HepG2 (cell line): ENCODE measurements at regions not wholly inside any gene's neighbourhood (a gene's known extent, or its start where the extent isn't known, plus 50 kb on each side); places are given as distances from the start of the nearest gene placed in this dataset.
"Not testable (repeated sequence)": the region's sequence is repeated elsewhere in the genome, so short reads cannot be mapped to it uniquely, and the experiment has no call there.

Experiments used
- ATAC-seq: fragments of 200-7000 bp; cut with Tn5 transposase; 3 replicates; pipeline ENCODE4 v1.9.1; 2020; ENCODE audit warnings: mild to moderate bottlenecking, moderate library complexity
- BruUV-seq: library from RNA; stranded (reverse); fragments of 400-500 nt; replicated peaks from 2 replicates; lab custom pipeline; 2021; lab: Mats Ljungman, UMichigan
- CTCF ChIA-PET: fragments of 300-600 bp; formaldehyde crosslinking; extraction: SDS; loops from one replicate; lab custom pipeline; 2021; ENCODE audit warnings: low total read pairs, inconsistent platforms, low intra/inter-chr PET ratio; lab: Yijun Ruan, JAX
- POLR2A ChIA-PET: fragments of 350-600 bp; sonication (Branson Sonifier 250); formaldehyde crosslinking; loops from one replicate; lab custom pipeline; 2020; ENCODE audit warnings: antibody characterized with exemption, inconsistent platforms; lab: Yijun Ruan, JAX
- DNase-seq: peaks from one replicate; pipeline ENCODE4 v3.0.0-alpha.2; 2015; ENCODE audit warnings: low spot score
- FAIRE-seq: peaks from 3 replicates; lab custom pipeline; 2011; peaks lifted over from hg19 to GRCh38; lab: Jason Lieb, UNC
- H2AFZ ChIP-seq: one replicate; pipeline ENCODE4 v1.6.1; 2011; ENCODE audit warnings: low read length, inconsistent platforms
- H3K27ac ChIP-seq: fragments of 300-600 bp; 3 replicates; pipeline ENCODE4 v1.8.0; 2011; ENCODE audit warnings: mixed run types, mild to moderate bottlenecking, mixed read lengths, low read length, inconsistent platforms; ENCODE audit not compliant: insufficient read depth; ENCODE audit errors: extremely low read length
- H3K27me3 ChIP-seq, 2 experiments: fragments of 200-600 bp in 1 of 2; 2 replicates in 1 of 2; 3 replicates in 1 of 2; pipeline versions ENCODE4 v1.6.0 to v1.8.0; 2011; ENCODE audit warnings: low read length in 2 of 2, mild to moderate bottlenecking in 2 of 2, moderate library complexity in 2 of 2, inconsistent platforms in 1 of 2; ENCODE audit not compliant: insufficient read depth in 2 of 2, control insufficient read depth in 1 of 2
- H3K36me3 ChIP-seq, 2 experiments: fragments of 200-600 bp in 1 of 2; replicated peaks in 1 of 2; 2 replicates in 1 of 2; 3 replicates in 1 of 2; pipeline versions ENCODE4 v1.5.1 to v1.8.0; 2011; ENCODE audit warnings: low read length in 2 of 2, inconsistent platforms in 1 of 2; ENCODE audit not compliant: insufficient read depth in 2 of 2, control insufficient read depth in 1 of 2
- H3K4me1 ChIP-seq: 2 replicates; pipeline ENCODE4 v1.5.1; 2012; ENCODE audit warnings: low read length, inconsistent platforms; ENCODE audit not compliant: insufficient read depth
- H3K4me2 ChIP-seq: 2 replicates; pipeline ENCODE4 v1.6.0; 2011; ENCODE audit warnings: low read depth, low read length, inconsistent platforms
- H3K4me3 ChIP-seq, 3 experiments: fragments of 200-600 bp in 1 of 3; sonication (generic), shearing (Covaris generic) in 1 of 3; replicated peaks in 1 of 3; 2 replicates each; pipeline ENCODE4 v1.5.1; 2011 to 2016; ENCODE audit warnings: low read length in 3 of 3, inconsistent platforms in 2 of 3, low read depth in 2 of 3, mild to moderate bottlenecking in 2 of 3, control low read depth in 1 of 3, mixed read lengths in 1 of 3; ENCODE audit not compliant: insufficient read depth in 1 of 3
- H3K79me2 ChIP-seq: one replicate; pipeline ENCODE4 v1.6.1; 2011; ENCODE audit warnings: low read length, inconsistent platforms; ENCODE audit not compliant: insufficient read depth
- H3K9ac ChIP-seq: 2 replicates; pipeline ENCODE4 v1.6.0; 2011; ENCODE audit warnings: mild to moderate bottlenecking, low read depth, low read length, inconsistent platforms; ENCODE audit not compliant: insufficient read depth
- H3K9me3 ChIP-seq: 2 replicates; pipeline ENCODE4 v1.5.1; 2012; ENCODE audit warnings: mild to moderate bottlenecking, low read length
- H4K20me1 ChIP-seq: 2 replicates; pipeline ENCODE4 v1.6.0; 2011; ENCODE audit warnings: inconsistent platforms, mild to moderate bottlenecking, low read length, moderate library complexity; ENCODE audit not compliant: insufficient read depth
- CTCF ChIP-seq: sonication (generic); formaldehyde crosslinking; IDR thresholded peaks from 2 replicates; pipeline ENCODE4 v1.5.0; 2020; ENCODE audit warnings: mild to moderate bottlenecking, missing genetic modification reagents, moderate library complexity
- E2F1 ChIP-seq: sonication (generic); formaldehyde crosslinking; IDR thresholded peaks from 2 replicates; pipeline ENCODE4 v1.5.0; 2020; ENCODE audit warnings: missing genetic modification reagents
- HNRNPLL ChIP-seq: fragments of 200-400 bp; formaldehyde crosslinking; IDR thresholded peaks from 2 replicates; pipeline ENCODE4 v1.6.1; 2017; ENCODE audit warnings: mild to moderate bottlenecking, low read depth, low read length; ENCODE audit not compliant: poor library complexity, severe bottlenecking
- NCOA1 ChIP-seq: sonication (generic); formaldehyde crosslinking; IDR thresholded peaks from 2 replicates; pipeline ENCODE4 v1.9.0; 2021; ENCODE audit warnings: missing genetic modification reagents
- TAF1 ChIP-seq: sonication (generic); formaldehyde crosslinking; IDR thresholded peaks from 2 replicates; pipeline ENCODE4 v1.4.0; 2020; ENCODE audit warnings: missing genetic modification reagents
- TOE1 ChIP-seq: sonication (generic); formaldehyde crosslinking; IDR thresholded peaks from 2 replicates; pipeline ENCODE4 v1.4.0; 2020; ENCODE audit warnings: mild to moderate bottlenecking, missing genetic modification reagents
- ZBTB4 ChIP-seq: sonication (generic); formaldehyde crosslinking; IDR thresholded peaks from 2 replicates; pipeline ENCODE4 v1.4.0; 2020; ENCODE audit warnings: missing genetic modification reagents, mild to moderate bottlenecking, borderline replicate concordance
- ZNF512 ChIP-seq: sonication (generic); formaldehyde crosslinking; IDR thresholded peaks from 2 replicates; pipeline ENCODE4 v1.4.0; 2020; ENCODE audit warnings: mild to moderate bottlenecking, missing genetic modification reagents
- ZNF577 ChIP-seq: sonication (generic); formaldehyde crosslinking; IDR thresholded peaks from 2 replicates; pipeline ENCODE4 v1.4.0; 2020; ENCODE audit warnings: mild to moderate bottlenecking, low read depth, missing genetic modification reagents, borderline replicate concordance
- WGBS: methylation state at CpG from one replicate; pipeline ENCODE4 v1.1.6; 2017; ENCODE audit warnings: low lambda C conversion rate; 5-methylcytosine and 5-hydroxymethylcytosine counted together
- in situ Hi-C: cut with HindIII; loops from 2 replicates; pipeline ENCODE4 v1.10.0; 2017; ENCODE audit warnings: low pct_unique_long_range_greater_than_20kb; ENCODE audit not compliant: extremely low pct_ligation_motif_present
- intact Hi-C: fragments of 100-400 bp; cut with micrococcal nuclease; formaldehyde crosslinking; loops from one replicate; pipeline ENCODE4 v1.10.0; 2022; ENCODE audit not compliant: unreplicated experiment

GRCh38 chr12:126452686-126453085 lies 1387.5 kb downstream of the AACS start:
- FAIRE-seq, H3K36me3 ChIP-seq, H4K20me1 ChIP-seq, H3K27me3 ChIP-seq, POLR2A ChIA-PET, DNase-seq, ATAC-seq, H3K27ac ChIP-seq, H2AFZ ChIP-seq, intact Hi-C loops, H3K4me2 ChIP-seq, BruUV-seq, H3K9ac ChIP-seq, in situ Hi-C loops, H3K4me1 ChIP-seq, H3K79me2 ChIP-seq, H3K4me3 ChIP-seq, CTCF ChIA-PET: not testable (repeated sequence)
- peaks cover 99% of the 10 kb centered on the region for H3K9me3 ChIP-seq
- 65% methylated on average over 9 of the region's 9 CpGs for WGBS

GRCh38 chr12:126454581-126454980 lies 1389.3 kb downstream of the AACS start:
- DNase-seq (no peak), ATAC-seq (no peak), FAIRE-seq (no peak)
- intact Hi-C loops: no loop called here
- Histone ChIP-seq H3K27ac (no peak overlapping the region), H3K4me3 (no peak overlapping the region), H3K4me2 (no peak overlapping the region), H3K9ac (no peak overlapping the region), H2AFZ (no peak overlapping the region), H3K79me2 (no peaks in the 10 kb centered on the region), H3K4me1 (no peaks in the 10 kb centered on the region), H4K20me1 (no peaks in the 10 kb centered on the region), H3K27me3 (no peaks in the 10 kb centered on the region), H3K9me3 (peaks cover 99% of the 10 kb centered on the region), H3K36me3 (no peaks in the 10 kb centered on the region)
- no TSS peak for BruUV-seq
- in situ Hi-C loops: no loop called here
- CTCF ChIA-PET: no interaction called here
- 3% methylated on average over 5 of the region's 5 CpGs for WGBS
- POLR2A ChIA-PET: no interaction called here
- TF ChIP-seq HNRNPLL: no peak
- TF ChIP-seq ZNF512 (CRISPR knock-in tag): no peak
- TF ChIP-seq E2F1: no peak
- no peak for TF ChIP-seq NCOA1 (CRISPR knock-in tag)
- no peak for TF ChIP-seq ZNF577 (CRISPR knock-in tag)
- no peak for TF ChIP-seq TOE1
- no peak for TF ChIP-seq TAF1 (CRISPR knock-in tag)
- TF ChIP-seq CTCF (CRISPR knock-in tag): no peak
- TF ChIP-seq ZBTB4 (CRISPR knock-in tag): no peak
